T-helper 2 cell treated with Interferon-gamma antibody and Interleukin-4, amounts not matched to agents 100 ng/mL and 5 ng/mL, for 36 hours (primary cell): ENCODE measurements at regions not wholly inside any gene's neighbourhood (a gene's known extent, or its start where the extent isn't known, plus 50 kb on each side); places are given as distances from the start of the nearest gene placed in this dataset.
"Not testable (repeated sequence)": the region's sequence is repeated elsewhere in the genome, so short reads cannot be mapped to it uniquely, and the experiment has no call there.

Source experiments
- intact Hi-C: fragments of 100-400 bp; cut with micrococcal nuclease; formaldehyde crosslinking; loops from one replicate; pipeline ENCODE4 v1.15.1; 2023

- intact Hi-C loops: no loop called here
Measured at GRCh38 chr12:67758521-67758920, 110.0 kb downstream of the DYRK2 start.

- intact Hi-C loops: no loop called here
Measured at GRCh38 chr12:67759829-67760228, 111.3 kb downstream of the DYRK2 start.

GRCh38 chr12:67760586-67761275 is 112.2 kb downstream of the DYRK2 start:
- intact Hi-C loops: no loop called here

- intact Hi-C loops: no loop called here
Measured at GRCh38 chr12:67761566-67761965, 113.0 kb downstream of the DYRK2 start.

- intact Hi-C loops: no loop called here
Measured at GRCh38 chr12:67764055-67764454, 115.5 kb downstream of the DYRK2 start.

GRCh38 chr12:67764946-67765619 is 116.5 kb downstream of the DYRK2 start:
- intact Hi-C loops: no loop called here

- intact Hi-C loops: no loop called here
Measured at GRCh38 chr12:67765776-67766766, 117.5 kb downstream of the DYRK2 start.

- intact Hi-C loops: no loop called here
Measured at GRCh38 chr12:67772267-67773169, 124.0 kb downstream of the DYRK2 start.

- intact Hi-C loops: no loop called here
Measured at GRCh38 chr12:67773896-67774295, 125.4 kb downstream of the DYRK2 start.

GRCh38 chr12:67774983-67775587 is 126.5 kb downstream of the DYRK2 start:
- intact Hi-C loops: no loop called here

GRCh38 chr12:67780580-67781084 is 132.1 kb downstream of the DYRK2 start:
- intact Hi-C loops: no loop called here

GRCh38 chr12:67782573-67782972 is 134.0 kb downstream of the DYRK2 start:
- intact Hi-C loops: no loop called here

- intact Hi-C loops: no loop called here
Measured at GRCh38 chr12:67783393-67783792, 134.8 kb downstream of the DYRK2 start.

- intact Hi-C loops: no loop called here
Measured at GRCh38 chr12:67784831-67785230, 136.3 kb downstream of the DYRK2 start.

- intact Hi-C loops: no loop called here
Measured at GRCh38 chr12:67786086-67786485, 137.5 kb downstream of the DYRK2 start.

GRCh38 chr12:67788118-67788517 is 139.6 kb downstream of the DYRK2 start:
- intact Hi-C loops: no loop called here

GRCh38 chr12:67789266-67789665 is 140.7 kb downstream of the DYRK2 start:
- intact Hi-C loops: no loop called here

- intact Hi-C loops: no loop called here
Measured at GRCh38 chr12:67790660-67791059, 142.1 kb downstream of the DYRK2 start.

- intact Hi-C loops: not testable (repeated sequence)
Measured at GRCh38 chr12:67791362-67791761, 142.8 kb downstream of the DYRK2 start.

GRCh38 chr12:67792185-67792584 is 143.6 kb downstream of the DYRK2 start:
- intact Hi-C loops: no loop called here
